ENCODE measurements at regions not wholly inside any gene's neighbourhood (a gene's known extent, or its start where the extent isn't known, plus 50 kb on each side); places are given as distances from the start of the nearest gene placed in this dataset.

DNA sequence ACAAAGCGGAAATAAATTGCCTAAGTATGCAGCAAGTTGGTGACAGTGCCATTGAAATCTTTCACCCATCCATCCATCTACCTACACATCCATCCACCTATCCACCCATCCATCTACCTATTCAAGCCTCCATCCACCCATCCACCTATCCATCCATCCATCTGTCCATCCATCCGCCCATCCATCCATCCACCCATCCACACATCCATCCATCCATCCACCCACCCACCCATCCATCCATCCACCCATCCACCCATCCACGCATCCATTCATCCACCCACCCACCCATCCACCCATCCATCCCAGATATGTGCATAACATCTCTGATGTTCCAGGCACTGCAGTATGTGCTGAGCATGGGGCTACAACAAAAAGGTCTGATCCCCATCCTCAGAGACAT lies 277.5 kb downstream of the IRF8 start:
- H3K4me2 ChIP-seq (ENCODE audit: insufficient read depth, low read length): no peak overlapping the region
- POLR2A ChIA-PET: no interaction called here

More for the DNA sequence above, 277.5 kb downstream of the IRF8 start:
- CTCF ChIA-PET: no interaction called here
- no TSS peak for BruUV-seq (replicated peaks)
- no peak overlapping the region for H3K9ac ChIP-seq (replicated peaks; ENCODE audit: extremely low read depth, insufficient read depth, low read length)
- intact Hi-C loops (cut with micrococcal nuclease): no loop called here
- dilution Hi-C loops (cut with MboI; ENCODE audit: extremely low pct_ligation_motif_present, low sequenced_read_pairs): no loop called here
- no peaks in the 10 kb centered on the region for H3K9me3 ChIP-seq (replicated peaks; ENCODE audit: control insufficient read depth, insufficient read depth, low read length)
- no peaks in the 10 kb centered on the region for H3K79me2 ChIP-seq (ENCODE audit: control insufficient read depth, insufficient read depth, low read length)
- H4K20me1 ChIP-seq (replicated peaks; ENCODE audit: control insufficient read depth, extremely low read depth, insufficient read depth, low read length): no peaks in the 10 kb centered on the region
- H3K4me1 ChIP-seq (ENCODE audit: control insufficient read depth, extremely low read depth, insufficient read depth, low read length): no peaks in the 10 kb centered on the region
- no peak for DNase-seq (ENCODE audit: low read depth, low spot score)
- H3K27me3 ChIP-seq (ENCODE audit: control insufficient read depth in 2 of 2, insufficient read depth in 2 of 2, low read length in 2 of 2): peaks cover 0 to 2% of the 10 kb centered on the region in 2 experiments
- FAIRE-seq: no peak
- no peaks in the 10 kb centered on the region for H3K36me3 ChIP-seq (ENCODE audit: control insufficient read depth in 2 of 2, extremely low read depth in 1 of 2, insufficient read depth in 2 of 2, low read length in 2 of 2)
- TF ChIP-seq POLR2A (IDR thresholded peaks at IDR 0.05; ENCODE audit: low read depth, low read length) (no peak), JUN (IDR thresholded peaks at IDR 0.05; ENCODE audit: borderline replicate concordance, insufficient read depth, insufficient read length, low read depth) (no peak), MYC (IDR thresholded peaks at IDR 0.05; ENCODE audit: low read depth, low read length) (no peak), FOS (IDR thresholded peaks at IDR 0.05; ENCODE audit: borderline replicate concordance, insufficient read depth, low read length) (no peak), EZH2 (IDR thresholded peaks at IDR 0.05; ENCODE audit: borderline replicate concordance, low read depth, low read length, severe bottlenecking) (no peak), GATA2 (IDR thresholded peaks at IDR 0.05; ENCODE audit: insufficient read depth, insufficient read length, low read depth, low read length) (no peak), POLR2AphosphoS5 (IDR thresholded peaks at IDR 0.05; ENCODE audit: insufficient read depth, low read depth, low read length) (no peak)
- TF ChIP-seq, protein P1, sequence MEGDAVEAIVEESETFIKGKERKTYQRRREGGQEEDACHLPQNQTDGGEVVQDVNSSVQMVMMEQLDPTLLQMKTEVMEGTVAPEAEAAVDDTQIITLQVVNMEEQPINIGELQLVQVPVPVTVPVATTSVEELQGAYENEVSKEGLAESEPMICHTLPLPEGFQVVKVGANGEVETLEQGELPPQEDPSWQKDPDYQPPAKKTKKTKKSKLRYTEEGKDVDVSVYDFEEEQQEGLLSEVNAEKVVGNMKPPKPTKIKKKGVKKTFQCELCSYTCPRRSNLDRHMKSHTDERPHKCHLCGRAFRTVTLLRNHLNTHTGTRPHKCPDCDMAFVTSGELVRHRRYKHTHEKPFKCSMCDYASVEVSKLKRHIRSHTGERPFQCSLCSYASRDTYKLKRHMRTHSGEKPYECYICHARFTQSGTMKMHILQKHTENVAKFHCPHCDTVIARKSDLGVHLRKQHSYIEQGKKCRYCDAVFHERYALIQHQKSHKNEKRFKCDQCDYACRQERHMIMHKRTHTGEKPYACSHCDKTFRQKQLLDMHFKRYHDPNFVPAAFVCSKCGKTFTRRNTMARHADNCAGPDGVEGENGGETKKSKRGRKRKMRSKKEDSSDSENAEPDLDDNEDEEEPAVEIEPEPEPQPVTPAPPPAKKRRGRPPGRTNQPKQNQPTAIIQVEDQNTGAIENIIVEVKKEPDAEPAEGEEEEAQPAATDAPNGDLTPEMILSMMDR (IDR thresholded peaks at IDR 0.05; ENCODE audit: extremely low read depth in 1 of 2, insufficient read depth in 1 of 2, low read depth in 1 of 2, low read length in 2 of 2): no peak
- TF ChIP-seq, protein P2, sequence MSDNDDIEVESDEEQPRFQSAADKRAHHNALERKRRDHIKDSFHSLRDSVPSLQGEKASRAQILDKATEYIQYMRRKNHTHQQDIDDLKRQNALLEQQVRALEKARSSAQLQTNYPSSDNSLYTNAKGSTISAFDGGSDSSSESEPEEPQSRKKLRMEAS (IDR thresholded peaks at IDR 0.05; ENCODE audit: insufficient read depth, insufficient read length): no peak
- H2AFZ ChIP-seq (ENCODE audit: low read depth, low read length): no peak overlapping the region
- no peaks in the 10 kb centered on the region for H3K9me1 ChIP-seq (replicated peaks; ENCODE audit: control insufficient read depth, extremely low read depth, insufficient read depth, low read length)
- no peak overlapping the region for H3K4me3 ChIP-seq (replicated peaks in 1 of 3; ENCODE audit: insufficient read depth in 1 of 3, low read depth in 1 of 3, low read length in 3 of 3)
- H3K27ac ChIP-seq (ENCODE audit: insufficient read depth, low read depth, low read length): no peak overlapping the region

Data from endothelial cell of umbilical vein (primary cell).